CD14-positive monocyte (primary cell): ENCODE measurements at regions not wholly inside any gene's neighbourhood (a gene's known extent, or its start where the extent isn't known, plus 50 kb on each side); places are given as distances from the start of the nearest gene placed in this dataset.

ENCODE experiments used
- DNase-seq, 3 donors: peaks; one replicate each; pipeline ENCODE4 v3.0.0-alpha.2; 2011 to 2022
- H2AFZ ChIP-seq: 2 replicates; pipeline ENCODE4 v1.6.0; 2012; ENCODE audit warnings: mild to moderate bottlenecking, low read depth, low read length, inconsistent platforms; ENCODE audit not compliant: insufficient read depth, poor library complexity, severe bottlenecking
- H3K27ac ChIP-seq, 2 donors: 1 replicate in 1 of 2; 2 replicates in 1 of 2; pipeline ENCODE4 v1.5.1; 2012 to 2013; ENCODE audit warnings: low read length in 2 of 2, control low read depth in 1 of 2, inconsistent platforms in 1 of 2, low read depth in 1 of 2, mild to moderate bottlenecking in 1 of 2
- H3K27me3 ChIP-seq, 2 donors: one replicate each; pipeline versions ENCODE4 v1.6.0 to v1.6.1; 2011 to 2013; ENCODE audit warnings: low read length in 2 of 2; ENCODE audit not compliant: control insufficient read depth in 2 of 2, insufficient read depth in 2 of 2
- H3K36me3 ChIP-seq, 2 donors: replicated peaks in 1 of 2; 1 replicate in 1 of 2; 2 replicates in 1 of 2; pipeline versions ENCODE4 v1.5.1 to v1.6.1; 2012 to 2013; ENCODE audit warnings: low read length in 2 of 2, control low read depth in 1 of 2, inconsistent platforms in 1 of 2, mild to moderate bottlenecking in 1 of 2; ENCODE audit not compliant: insufficient read depth in 2 of 2, control insufficient read depth in 1 of 2
- H3K4me1 ChIP-seq, 2 donors: 1 replicate in 1 of 2; 2 replicates in 1 of 2; pipeline versions ENCODE4 v1.5.1 to v1.6.1; 2012 to 2013; ENCODE audit warnings: low read length in 2 of 2, control low read depth in 1 of 2, inconsistent platforms in 1 of 2, mild to moderate bottlenecking in 1 of 2, moderate library complexity in 1 of 2; ENCODE audit not compliant: insufficient read depth in 2 of 2, control insufficient read depth in 1 of 2
- H3K4me2 ChIP-seq: replicated peaks from 2 replicates; pipeline ENCODE3; 2012; ENCODE audit warnings: low read length, moderate library complexity, mild to moderate bottlenecking; ENCODE audit not compliant: poor library complexity, severe bottlenecking; ENCODE audit errors: extremely low read depth
- H3K4me3 ChIP-seq, 3 experiments: fragments of 200-600 bp in 1 of 3; sonication (generic) in 1 of 3; replicated peaks in 1 of 3; 1 replicate in 2 of 3; 2 replicates in 1 of 3; pipeline ENCODE4 v1.5.1; 2011 to 2013; ENCODE audit warnings: low read length in 3 of 3, mild to moderate bottlenecking in 3 of 3, control low read depth in 2 of 3, low read depth in 2 of 3, inconsistent platforms in 1 of 3, moderate library complexity in 1 of 3
- H3K79me2 ChIP-seq: 2 replicates; pipeline ENCODE4 v1.6.0; 2012; ENCODE audit warnings: mild to moderate bottlenecking, control low read depth, inconsistent platforms, low read length, moderate library complexity; ENCODE audit not compliant: insufficient read depth
- H3K9ac ChIP-seq: 2 replicates; pipeline ENCODE4 v1.6.0; 2017; ENCODE audit warnings: low read length, mild to moderate bottlenecking; ENCODE audit not compliant: insufficient read depth, poor library complexity, severe bottlenecking
- H3K9me3 ChIP-seq, 2 donors: replicated peaks in 1 of 2; 1 replicate in 1 of 2; 2 replicates in 1 of 2; pipeline versions ENCODE4 v1.5.1 to v1.6.1; 2012 to 2013; ENCODE audit warnings: low read length in 2 of 2, control low read depth in 1 of 2; ENCODE audit not compliant: control insufficient read depth in 1 of 2, insufficient read depth in 1 of 2
- H4K20me1 ChIP-seq: 2 replicates; pipeline ENCODE4 v1.6.0; 2012; ENCODE audit warnings: mild to moderate bottlenecking, low read length, control low read depth, moderate library complexity; ENCODE audit not compliant: insufficient read depth
- H3K27ac Mint-ChIP-seq, 7 donors: one replicate each; pipeline ENCODE4 v1.8.0; 2020; ENCODE audit warnings: mild to moderate bottlenecking in 7 of 7, mixed read lengths in 7 of 7, moderate library complexity in 6 of 7, inconsistent platforms in 2 of 7
- H3K27me3 Mint-ChIP-seq, 3 donors: one replicate each; pipeline ENCODE4 v1.8.0; 2021 to 2022; ENCODE audit warnings: low read depth in 3 of 3, mild to moderate bottlenecking in 3 of 3, mixed read lengths in 3 of 3, moderate library complexity in 3 of 3, inconsistent platforms in 1 of 3
- H3K36me3 Mint-ChIP-seq, 2 donors: one replicate each; pipeline ENCODE4 v1.8.0; 2020; ENCODE audit warnings: mixed read lengths in 2 of 2, inconsistent platforms in 1 of 2, mild to moderate bottlenecking in 1 of 2
- H3K4me1 Mint-ChIP-seq: one replicate; pipeline ENCODE4 v1.8.0; 2020; ENCODE audit warnings: mild to moderate bottlenecking, mixed read lengths
- H3K4me3 Mint-ChIP-seq, 2 donors: one replicate each; pipeline ENCODE4 v1.8.0; 2020; ENCODE audit warnings: mild to moderate bottlenecking in 2 of 2, mixed read lengths in 2 of 2, moderate library complexity in 1 of 2
- H3K9me3 Mint-ChIP-seq, 7 donors: one replicate each; pipeline ENCODE4 v1.8.0; 2020 to 2022; ENCODE audit warnings: mixed read lengths in 7 of 7, mild to moderate bottlenecking in 6 of 7, moderate library complexity in 6 of 7, inconsistent platforms in 2 of 7
- CTCF ChIP-seq: fragments of 200-600 bp; IDR thresholded peaks from one replicate; pipeline ENCODE4 v1.8.0; 2022; ENCODE audit warnings: antibody characterized with exemption, mild to moderate bottlenecking
- WGBS: methylation state at CpG from one replicate; pipeline ENCODE4 v1.1.5; 2013; ENCODE audit warnings: missing lambda C conversion rate; ENCODE audit not compliant: insufficient coverage; 5-methylcytosine and 5-hydroxymethylcytosine counted together
- intact Hi-C, 2 donors: fragments of 100-400 bp; cut with micrococcal nuclease; formaldehyde crosslinking; loops; one replicate each; pipeline versions ENCODE4 v1.15.0 to v1.15.1; 2023

DNA sequence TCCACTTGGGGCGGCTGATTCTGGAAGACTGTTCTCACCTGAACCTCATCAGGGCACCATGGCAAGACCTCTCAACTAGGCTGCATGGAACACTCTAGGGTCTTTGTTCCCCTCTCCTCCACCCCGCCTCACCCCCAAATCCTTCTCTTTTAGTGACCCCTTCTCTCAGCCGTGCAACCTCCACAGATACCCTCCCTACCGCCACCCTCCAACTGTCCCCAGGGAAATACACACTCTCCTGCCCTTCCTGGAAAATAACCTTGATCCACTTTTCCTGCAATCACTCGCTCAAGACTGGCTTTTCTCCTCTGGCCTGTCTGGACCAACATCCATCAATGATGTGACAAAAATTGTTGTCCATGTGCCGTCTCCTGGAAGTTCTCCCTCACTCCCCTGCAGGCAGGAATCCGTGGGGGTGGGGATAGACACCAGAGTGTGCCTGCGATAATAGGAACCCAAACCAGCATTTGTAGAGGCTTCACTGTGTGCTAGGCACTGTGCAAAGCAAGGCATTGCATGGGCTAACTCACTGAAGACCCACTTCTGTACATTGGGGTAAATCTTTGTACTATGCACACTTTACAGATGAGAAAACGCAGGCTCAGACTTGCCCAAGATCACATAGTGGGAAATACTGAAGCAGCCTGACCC is 160.1 kb upstream of the UBE2E1 start:
- Histone ChIP-seq H3K9ac (no peak overlapping the region), H2AFZ (no peak overlapping the region), H3K36me3 (no peaks in the 10 kb centered on the region), H3K27me3 (no peaks in the 10 kb centered on the region), H4K20me1 (no peaks in the 10 kb centered on the region), H3K4me1 (peaks cover 7% of the 10 kb centered on the region in 2 donors), H3K4me2 (no peak overlapping the region), H3K79me2 (no peaks in the 10 kb centered on the region), H3K9me3 (no peaks in the 10 kb centered on the region), H3K27ac (no peak overlapping the region), H3K4me3 (no peak overlapping the region)
- Mint-ChIP-seq H3K4me3 (no peak overlapping the region), H3K27me3 (peaks cover 0 to 4% (median 0%) of the 10 kb centered on the region in 3 donors), H3K4me1 (peaks cover 11% of the 10 kb centered on the region), H3K36me3 (no peaks in the 10 kb centered on the region), H3K9me3 (no peaks in the 10 kb centered on the region), H3K27ac (no peak overlapping the region)
- no peak for TF ChIP-seq CTCF
- no peak for DNase-seq
- intact Hi-C loops: no loop called here
- WGBS: 92% methylated on average over 7 of the region's 9 CpGs

- peaks cover 15% of the 10 kb centered on the region for H3K4me1 Mint-ChIP-seq
- TF ChIP-seq CTCF: no peak
- 100% methylated on average over 2 of the region's 8 CpGs for WGBS
- peaks cover 0 to 4% (median 0%) of the 10 kb centered on the region in 3 donors for H3K27me3 Mint-ChIP-seq
- Histone ChIP-seq H2AFZ (no peak overlapping the region), H3K4me2 (no peak overlapping the region), H3K79me2 (no peaks in the 10 kb centered on the region), H3K27ac (no peak overlapping the region), H3K36me3 (no peaks in the 10 kb centered on the region), H3K9me3 (no peaks in the 10 kb centered on the region), H3K4me3 (no peak overlapping the region), H3K27me3 (no peaks in the 10 kb centered on the region), H4K20me1 (no peaks in the 10 kb centered on the region), H3K4me1 (peaks cover 12 to 14% of the 10 kb centered on the region in 2 donors), H3K9ac (no peak overlapping the region)
- no peaks in the 10 kb centered on the region for H3K9me3 Mint-ChIP-seq
- no peak for DNase-seq
- no peaks in the 10 kb centered on the region for H3K36me3 Mint-ChIP-seq
- H3K27ac Mint-ChIP-seq: no peak overlapping the region
- intact Hi-C loops: no loop called here
- H3K4me3 Mint-ChIP-seq: no peak overlapping the region
Observed at GRCh38 chr3:23646184-23646920, 159.4 kb upstream of the UBE2E1 start.
